Upper lobe of right lung (tissue), 1 donor: ENCODE measurements at regions not wholly inside any gene's neighbourhood (a gene's known extent, or its start where the extent isn't known, plus 50 kb on each side); places are given as distances from the start of the nearest gene placed in this dataset.

ENCODE experiments used
- ATAC-seq: fragments of 200-7000 bp; cut with Tn5 transposase; one replicate; pipeline ENCODE4 v1.9.1; 2020; ENCODE audit warnings: mild to moderate bottlenecking, moderate library complexity
- DNase-seq: peaks from one replicate; pipeline ENCODE4 v3.0.0-alpha.2; 2020
- H3K27ac ChIP-seq: fragments of 200-600 bp; one replicate; pipeline ENCODE4 v1.8.0; 2022
- H3K27me3 ChIP-seq: fragments of 200-600 bp; one replicate; pipeline ENCODE4 v1.8.0; 2022; ENCODE audit warnings: mild to moderate bottlenecking
- H3K36me3 ChIP-seq: fragments of 200-600 bp; one replicate; pipeline ENCODE4 v1.8.0; 2022
- H3K4me1 ChIP-seq: fragments of 200-600 bp; one replicate; pipeline ENCODE4 v1.8.0; 2022
- H3K4me3 ChIP-seq: fragments of 200-600 bp; one replicate; pipeline ENCODE4 v1.8.0; 2022; ENCODE audit warnings: mild to moderate bottlenecking
- H3K9me3 ChIP-seq: fragments of 200-600 bp; one replicate; pipeline ENCODE4 v1.8.0; 2022
- intact Hi-C: fragments of 100-400 bp; cut with DNase I; formaldehyde crosslinking; loops from one replicate; pipeline ENCODE4 v1.11.0; 2022
- TF ChIP-seq, protein P1 (sequence below): fragments of 200-600 bp; IDR thresholded peaks from one replicate; pipeline ENCODE4 v1.8.0; 2022; ENCODE audit warnings: antibody characterized with exemption
- donor health status: DM: no; HTN: yes; CAD: no; lungs with severe emphysema.

DNA sequence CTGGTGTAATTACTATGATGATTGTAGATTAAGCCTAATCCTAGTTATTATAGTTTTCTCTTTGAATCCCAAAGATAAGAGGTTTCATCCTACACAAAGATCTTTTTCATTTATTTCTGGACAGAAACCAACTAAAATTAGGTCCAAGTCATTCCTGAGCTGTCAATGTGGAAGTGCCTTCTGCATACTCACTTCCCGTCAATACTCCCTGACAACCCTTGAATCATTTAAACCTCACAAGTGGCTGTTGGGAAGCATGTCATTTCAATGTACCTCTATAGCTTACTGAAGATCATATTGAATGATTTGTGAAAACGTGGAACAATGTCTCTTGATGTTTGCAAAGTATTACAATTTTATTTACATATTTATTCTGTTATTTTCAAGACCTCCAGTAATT lies 274.1 kb downstream of the HACE1 start:
- no peak for DNase-seq
- ATAC-seq: no peak
- no peak overlapping the region for H3K27ac ChIP-seq
- H3K27me3 ChIP-seq: no peaks in the 10 kb centered on the region
- no peaks in the 10 kb centered on the region for H3K9me3 ChIP-seq
- no peaks in the 10 kb centered on the region for H3K36me3 ChIP-seq
- TF ChIP-seq, protein P1, sequence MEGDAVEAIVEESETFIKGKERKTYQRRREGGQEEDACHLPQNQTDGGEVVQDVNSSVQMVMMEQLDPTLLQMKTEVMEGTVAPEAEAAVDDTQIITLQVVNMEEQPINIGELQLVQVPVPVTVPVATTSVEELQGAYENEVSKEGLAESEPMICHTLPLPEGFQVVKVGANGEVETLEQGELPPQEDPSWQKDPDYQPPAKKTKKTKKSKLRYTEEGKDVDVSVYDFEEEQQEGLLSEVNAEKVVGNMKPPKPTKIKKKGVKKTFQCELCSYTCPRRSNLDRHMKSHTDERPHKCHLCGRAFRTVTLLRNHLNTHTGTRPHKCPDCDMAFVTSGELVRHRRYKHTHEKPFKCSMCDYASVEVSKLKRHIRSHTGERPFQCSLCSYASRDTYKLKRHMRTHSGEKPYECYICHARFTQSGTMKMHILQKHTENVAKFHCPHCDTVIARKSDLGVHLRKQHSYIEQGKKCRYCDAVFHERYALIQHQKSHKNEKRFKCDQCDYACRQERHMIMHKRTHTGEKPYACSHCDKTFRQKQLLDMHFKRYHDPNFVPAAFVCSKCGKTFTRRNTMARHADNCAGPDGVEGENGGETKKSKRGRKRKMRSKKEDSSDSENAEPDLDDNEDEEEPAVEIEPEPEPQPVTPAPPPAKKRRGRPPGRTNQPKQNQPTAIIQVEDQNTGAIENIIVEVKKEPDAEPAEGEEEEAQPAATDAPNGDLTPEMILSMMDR: no peak
- H3K4me3 ChIP-seq: no peak overlapping the region
- intact Hi-C loops: no loop called here
- peaks cover 6% of the 10 kb centered on the region for H3K4me1 ChIP-seq

DNA sequence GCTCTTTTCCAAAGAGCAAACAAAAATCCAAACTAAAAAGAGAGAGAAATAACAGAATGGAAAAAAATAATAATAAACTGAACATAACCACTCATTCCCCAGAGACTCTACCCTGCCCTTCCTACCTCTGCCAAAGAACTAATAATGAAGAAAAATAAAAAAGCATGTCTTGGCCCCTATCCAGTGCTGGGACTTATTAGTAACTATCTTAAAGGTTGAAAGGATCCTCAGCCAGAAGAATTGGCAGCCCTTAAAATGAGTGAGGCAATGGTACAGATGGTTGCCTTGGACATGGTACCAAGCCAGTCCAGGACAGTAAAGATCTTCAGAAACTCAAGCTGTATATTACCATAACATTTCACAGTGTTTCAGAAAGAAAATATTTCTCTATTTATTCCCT lies 279.3 kb downstream of the HACE1 start:
- H3K4me3 ChIP-seq: no peak overlapping the region
- H3K27ac ChIP-seq: no peak overlapping the region
- no peaks in the 10 kb centered on the region for H3K27me3 ChIP-seq
- ATAC-seq (no peak), DNase-seq (no peak)
- no peaks in the 10 kb centered on the region for H3K9me3 ChIP-seq
- TF ChIP-seq, protein P1: no peak
- no peaks in the 10 kb centered on the region for H3K36me3 ChIP-seq
- H3K4me1 ChIP-seq: no peaks in the 10 kb centered on the region
- intact Hi-C loops: no loop called here

DNA sequence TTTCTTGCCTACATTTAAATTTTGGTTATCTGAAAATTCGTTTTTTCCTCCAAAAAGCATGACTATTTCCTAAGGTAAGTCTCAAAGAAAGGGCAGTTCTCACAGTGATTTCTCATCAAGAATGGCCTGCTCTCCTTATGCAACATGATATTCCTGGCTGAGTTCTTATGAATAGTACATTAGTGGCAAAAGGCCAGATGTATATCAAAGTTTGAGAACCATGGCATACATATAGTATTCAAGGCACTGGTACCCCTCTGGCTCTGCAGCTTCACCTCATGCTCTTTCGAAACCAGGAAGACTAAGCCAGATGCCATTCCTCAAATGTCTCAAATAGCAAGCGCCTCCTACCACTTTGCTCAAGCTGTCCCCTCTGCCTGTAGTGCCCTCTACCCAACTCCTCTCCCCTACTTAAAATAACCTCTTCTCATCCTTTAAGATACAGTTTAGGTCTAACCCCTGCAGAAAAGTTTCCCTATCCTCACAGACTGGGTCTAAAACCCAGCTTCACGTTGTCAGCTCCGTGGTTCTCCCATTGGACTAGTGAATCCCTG lies 280.3 kb downstream of the HACE1 start:
- intact Hi-C loops: no loop called here
- H3K9me3 ChIP-seq: no peaks in the 10 kb centered on the region
- DNase-seq (no peak), ATAC-seq (no peak)
- TF ChIP-seq, protein P1: no peak
- no peaks in the 10 kb centered on the region for H3K36me3 ChIP-seq
- no peak overlapping the region for H3K27ac ChIP-seq
- H3K4me1 ChIP-seq: no peaks in the 10 kb centered on the region
- no peak overlapping the region for H3K4me3 ChIP-seq
- no peaks in the 10 kb centered on the region for H3K27me3 ChIP-seq

DNA sequence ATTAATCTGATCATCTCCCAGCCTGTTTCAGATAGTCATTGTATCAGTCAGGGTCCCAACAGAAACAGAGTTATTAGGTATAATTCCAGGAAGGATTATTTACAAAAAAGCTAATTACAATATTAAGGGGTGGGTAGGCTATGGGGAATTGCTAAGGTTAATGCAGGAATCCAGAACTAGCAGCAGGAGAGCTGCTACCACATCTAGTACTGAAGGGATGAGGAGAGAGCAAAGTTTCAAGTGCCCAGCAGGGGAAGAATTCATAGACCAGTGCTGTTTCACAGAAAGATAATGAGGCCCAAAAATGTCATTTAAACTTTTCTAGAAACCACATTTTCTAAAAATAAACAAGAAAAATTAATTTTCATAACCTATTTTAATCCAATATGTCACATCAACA lies 284.2 kb downstream of the HACE1 start:
- Histone ChIP-seq H3K4me3 (no peak overlapping the region), H3K27ac (no peak overlapping the region), H3K4me1 (no peaks in the 10 kb centered on the region), H3K36me3 (no peaks in the 10 kb centered on the region), H3K9me3 (no peaks in the 10 kb centered on the region), H3K27me3 (no peaks in the 10 kb centered on the region)
- intact Hi-C loops: no loop called here
- TF ChIP-seq, protein P1: no peak
- DNase-seq (no peak), ATAC-seq (no peak)

DNA sequence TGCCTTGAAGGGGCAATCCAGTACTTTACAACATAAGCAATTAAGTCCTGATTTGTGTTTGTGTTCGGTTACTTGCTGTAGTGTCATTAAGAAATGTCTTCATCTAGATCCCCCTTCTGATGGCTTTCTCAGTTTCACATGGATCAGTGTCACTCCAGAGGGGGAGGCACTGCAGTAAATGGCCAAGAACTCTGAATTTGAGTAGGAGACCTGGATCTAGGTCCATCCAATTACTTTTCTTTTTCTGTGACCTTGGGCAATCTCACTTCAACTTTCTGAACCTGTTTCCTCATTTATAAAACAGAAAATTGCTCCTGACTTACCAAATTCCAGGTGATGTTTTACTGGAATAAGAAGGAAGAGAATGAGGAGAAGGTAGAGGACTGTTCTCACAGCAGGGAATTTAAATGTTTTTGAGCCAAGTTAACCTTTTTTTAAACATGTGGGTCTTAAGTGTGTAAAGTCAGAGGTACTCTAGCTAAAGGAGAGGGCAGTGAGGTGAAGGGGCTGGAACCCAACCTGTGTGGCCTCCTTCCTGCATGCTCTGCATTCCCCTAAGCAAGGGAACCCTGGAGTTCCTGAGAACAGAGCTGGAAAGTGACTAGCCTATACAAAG lies 285.5 kb downstream of the HACE1 start:
- intact Hi-C loops: no loop called here
- no peaks in the 10 kb centered on the region for H3K36me3 ChIP-seq
- TF ChIP-seq, protein P1: no peak
- no peak overlapping the region for H3K27ac ChIP-seq
- DNase-seq: no peak
- H3K4me1 ChIP-seq: no peaks in the 10 kb centered on the region
- H3K27me3 ChIP-seq: no peaks in the 10 kb centered on the region
- no peak for ATAC-seq
- no peaks in the 10 kb centered on the region for H3K9me3 ChIP-seq
- H3K4me3 ChIP-seq: no peak overlapping the region

DNA sequence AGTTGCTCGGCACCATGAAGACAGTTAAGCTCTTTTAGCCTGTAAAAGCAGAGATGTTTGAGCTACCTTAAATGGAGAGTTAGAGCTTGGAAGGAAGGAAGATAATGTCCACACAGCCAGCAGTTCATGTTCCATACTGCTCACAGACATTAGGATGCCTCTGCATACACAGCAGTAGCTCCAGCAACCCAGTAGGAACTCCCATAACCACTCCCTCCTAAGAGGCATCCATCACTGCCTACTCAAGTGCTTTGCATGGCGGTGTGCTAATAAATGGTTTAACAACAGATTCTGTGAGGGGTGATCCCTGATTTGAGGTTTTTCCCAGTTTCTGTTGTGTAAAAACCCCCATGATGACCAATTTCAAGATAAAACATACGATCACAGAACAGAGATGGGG lies 286.4 kb downstream of the HACE1 start:
- no peaks in the 10 kb centered on the region for H3K4me1 ChIP-seq
- DNase-seq: no peak
- ATAC-seq: no peak
- H3K36me3 ChIP-seq: no peaks in the 10 kb centered on the region
- TF ChIP-seq, protein P1: no peak
- H3K9me3 ChIP-seq: no peaks in the 10 kb centered on the region
- H3K27me3 ChIP-seq: no peaks in the 10 kb centered on the region
- intact Hi-C loops: no loop called here
- H3K4me3 ChIP-seq: no peak overlapping the region
- H3K27ac ChIP-seq: no peak overlapping the region
